SK-N-SH treated with all-trans-retinoic acid at 6 μM for 48 hours (cell line): ENCODE measurements at regions not wholly inside any gene's neighbourhood (a gene's known extent, or its start where the extent isn't known, plus 50 kb on each side); places are given as distances from the start of the nearest gene placed in this dataset.

ENCODE experiments used
- ATAC-seq: fragments of 200-7000 bp; cut with Tn5 transposase; 3 replicates; pipeline ENCODE4 v1.9.1; 2020; ENCODE audit warnings: mild to moderate bottlenecking, moderate library complexity
- ARNTL ChIP-seq: fragments of 450-650 bp; formaldehyde crosslinking; IDR thresholded peaks from 2 replicates; pipeline ENCODE4 v1.5.0; 2020; ENCODE audit warnings: low read depth, mild to moderate bottlenecking, moderate library complexity, borderline replicate concordance
- BACH2 ChIP-seq: fragments of 250-450 bp; sonication (Bioruptor Pico); IDR thresholded peaks from 2 replicates; pipeline ENCODE4 v1.9.0; 2021; ENCODE audit warnings: mild to moderate bottlenecking, borderline replicate concordance
- CSDC2 ChIP-seq: fragments of 250-450 bp; sonication (Bioruptor Pico); IDR thresholded peaks from 2 replicates; pipeline ENCODE4 v1.5.0; 2020; ENCODE audit warnings: mild to moderate bottlenecking, moderate library complexity
- ESRRG ChIP-seq: fragments of 250-450 bp; sonication (Bioruptor Pico); IDR thresholded peaks from 2 replicates; pipeline ENCODE4 v1.6.1; 2021; ENCODE audit warnings: mild to moderate bottlenecking
- GLIS3 ChIP-seq: fragments of 250-450 bp; sonication (Bioruptor Pico); IDR thresholded peaks from 2 replicates; pipeline ENCODE4 v1.5.0; 2020; ENCODE audit warnings: mild to moderate bottlenecking, moderate library complexity
- OSR1 ChIP-seq: fragments of 250-450 bp; sonication (Bioruptor Pico); IDR thresholded peaks from 2 replicates; pipeline ENCODE4 v1.8.0; 2022; ENCODE audit warnings: moderate library complexity, mild to moderate bottlenecking, inconsistent platforms
- PPARA ChIP-seq: fragments of 250-450 bp; sonication (Bioruptor Pico); IDR thresholded peaks from 2 replicates; pipeline ENCODE4 v1.5.0; 2020; ENCODE audit warnings: mild to moderate bottlenecking, borderline replicate concordance
- RARB ChIP-seq: fragments of 250-450 bp; sonication (Bioruptor Pico); IDR thresholded peaks from 2 replicates; pipeline ENCODE4 v1.8.0; 2021; ENCODE audit warnings: mild to moderate bottlenecking, moderate library complexity
- SNAI2 ChIP-seq: fragments of 250-450 bp; sonication (Bioruptor Pico); IDR thresholded peaks from 2 replicates; pipeline ENCODE4 v1.5.0; 2020; ENCODE audit warnings: mild to moderate bottlenecking, moderate library complexity
- TCF4 ChIP-seq: fragments of 250-450 bp; sonication (Bioruptor Pico); IDR thresholded peaks from 2 replicates; pipeline ENCODE4 v1.8.0; 2021; ENCODE audit warnings: mild to moderate bottlenecking, moderate library complexity, borderline replicate concordance
- TOX ChIP-seq: fragments of 250-450 bp; sonication (Bioruptor Pico); IDR thresholded peaks from 2 replicates; pipeline ENCODE4 v1.8.0; 2021; ENCODE audit warnings: mild to moderate bottlenecking, moderate library complexity, borderline replicate concordance
- ZC3H10 ChIP-seq: fragments of 250-450 bp; sonication (Bioruptor Pico); IDR thresholded peaks from 2 replicates; pipeline ENCODE4 v1.5.1; 2021; ENCODE audit warnings: mild to moderate bottlenecking, moderate library complexity
- ZFP3 ChIP-seq: fragments of 250-450 bp; sonication (Bioruptor Pico); IDR thresholded peaks from 2 replicates; pipeline ENCODE4 v1.5.0; 2020; ENCODE audit warnings: mild to moderate bottlenecking, moderate library complexity
- ZFP30 ChIP-seq: fragments of 450-650 bp; formaldehyde crosslinking; IDR thresholded peaks from 2 replicates; pipeline ENCODE4 v1.5.0; 2022; ENCODE audit warnings: mild to moderate bottlenecking, moderate library complexity
- ZNF70 ChIP-seq: fragments of 450-650 bp; formaldehyde crosslinking; IDR thresholded peaks from 2 replicates; pipeline ENCODE4 v1.5.0; 2020; ENCODE audit warnings: mild to moderate bottlenecking, moderate library complexity
- ZNF8 ChIP-seq: fragments of 450-650 bp; formaldehyde crosslinking; IDR thresholded peaks from 2 replicates; pipeline ENCODE4 v1.5.0; 2020; ENCODE audit warnings: mild to moderate bottlenecking, moderate library complexity
- TF ChIP-seq, protein P1 (sequence below): fragments of 250-450 bp; sonication (Bioruptor Pico); IDR thresholded peaks from 2 replicates; pipeline ENCODE4 v1.8.0; 2020; ENCODE audit warnings: mild to moderate bottlenecking, moderate library complexity, borderline replicate concordance
- TF ChIP-seq, protein P2 (sequence below): fragments of 250-450 bp; sonication (Bioruptor Pico); IDR thresholded peaks from 2 replicates; pipeline ENCODE4 v1.5.1; 2020; ENCODE audit warnings: low read depth, mild to moderate bottlenecking, moderate library complexity
- TF ChIP-seq, protein P3 (sequence below): fragments of 250-450 bp; sonication (Bioruptor Pico); IDR thresholded peaks from 2 replicates; pipeline ENCODE4 v1.5.0; 2020; ENCODE audit warnings: mild to moderate bottlenecking, moderate library complexity
- TF ChIP-seq, protein P4 (sequence below): fragments of 250-450 bp; sonication (Bioruptor Pico); IDR thresholded peaks from 2 replicates; pipeline ENCODE4 v1.5.1; 2021; ENCODE audit warnings: mild to moderate bottlenecking, moderate library complexity
- TF ChIP-seq, protein P5 (sequence below): fragments of 250-450 bp; sonication (Bioruptor Pico); IDR thresholded peaks from 2 replicates; pipeline ENCODE4 v1.8.0; 2021; ENCODE audit warnings: low read depth, mild to moderate bottlenecking, moderate library complexity, borderline replicate concordance

DNA sequence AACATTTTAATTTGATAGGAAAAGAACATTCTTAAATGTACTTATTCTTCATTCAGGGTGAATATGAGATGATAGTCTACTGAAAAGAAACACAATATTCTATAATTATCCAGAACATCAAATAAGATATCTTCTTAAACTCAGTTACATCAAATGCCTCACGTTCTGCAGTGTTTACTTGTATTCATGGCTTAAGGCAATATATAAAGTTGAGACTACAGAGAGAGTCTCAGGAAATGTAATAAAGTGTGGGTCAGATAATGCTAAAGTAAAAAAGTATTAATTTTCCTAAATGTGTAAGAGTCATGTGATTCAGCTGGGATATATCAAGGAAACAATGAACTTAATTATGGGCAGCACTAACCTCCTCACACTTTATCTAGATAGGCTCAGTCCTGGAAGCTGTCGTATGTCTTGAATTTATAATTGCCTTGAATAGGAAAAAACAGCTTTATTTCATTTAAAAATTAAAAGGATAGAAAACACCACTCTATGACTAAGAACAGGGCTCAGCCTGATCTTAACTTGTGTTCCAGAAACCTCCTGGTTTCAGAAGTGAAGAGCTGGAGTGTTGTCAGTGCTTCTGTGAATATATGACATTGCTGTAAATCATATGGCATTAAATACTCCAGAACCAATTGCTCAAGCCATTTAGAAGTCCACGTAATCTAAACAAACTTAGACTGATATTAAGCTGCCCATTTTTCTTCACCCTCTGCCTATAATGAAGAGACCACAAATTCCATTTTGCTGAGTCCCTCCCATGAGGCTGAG is 240.2 kb downstream of the FSIP2 start (continued):
- TF ChIP-seq TOX (CRISPR knock-in tag): peak; percentile 55; the same call in 1 of the 2 replicates
- TF ChIP-seq SNAI2 (CRISPR knock-in tag): no peak
- TF ChIP-seq PPARA: no peak
- TF ChIP-seq, protein P1, sequence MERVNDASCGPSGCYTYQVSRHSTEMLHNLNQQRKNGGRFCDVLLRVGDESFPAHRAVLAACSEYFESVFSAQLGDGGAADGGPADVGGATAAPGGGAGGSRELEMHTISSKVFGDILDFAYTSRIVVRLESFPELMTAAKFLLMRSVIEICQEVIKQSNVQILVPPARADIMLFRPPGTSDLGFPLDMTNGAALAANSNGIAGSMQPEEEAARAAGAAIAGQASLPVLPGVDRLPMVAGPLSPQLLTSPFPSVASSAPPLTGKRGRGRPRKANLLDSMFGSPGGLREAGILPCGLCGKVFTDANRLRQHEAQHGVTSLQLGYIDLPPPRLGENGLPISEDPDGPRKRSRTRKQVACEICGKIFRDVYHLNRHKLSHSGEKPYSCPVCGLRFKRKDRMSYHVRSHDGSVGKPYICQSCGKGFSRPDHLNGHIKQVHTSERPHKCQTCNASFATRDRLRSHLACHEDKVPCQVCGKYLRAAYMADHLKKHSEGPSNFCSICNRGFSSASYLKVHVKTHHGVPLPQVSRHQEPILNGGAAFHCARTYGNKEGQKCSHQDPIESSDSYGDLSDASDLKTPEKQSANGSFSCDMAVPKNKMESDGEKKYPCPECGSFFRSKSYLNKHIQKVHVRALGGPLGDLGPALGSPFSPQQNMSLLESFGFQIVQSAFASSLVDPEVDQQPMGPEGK (CRISPR knock-in tag): 0 out of 2 replicates have a peak, but pooled peaks have one; percentile 32
- TF ChIP-seq, protein P2, sequence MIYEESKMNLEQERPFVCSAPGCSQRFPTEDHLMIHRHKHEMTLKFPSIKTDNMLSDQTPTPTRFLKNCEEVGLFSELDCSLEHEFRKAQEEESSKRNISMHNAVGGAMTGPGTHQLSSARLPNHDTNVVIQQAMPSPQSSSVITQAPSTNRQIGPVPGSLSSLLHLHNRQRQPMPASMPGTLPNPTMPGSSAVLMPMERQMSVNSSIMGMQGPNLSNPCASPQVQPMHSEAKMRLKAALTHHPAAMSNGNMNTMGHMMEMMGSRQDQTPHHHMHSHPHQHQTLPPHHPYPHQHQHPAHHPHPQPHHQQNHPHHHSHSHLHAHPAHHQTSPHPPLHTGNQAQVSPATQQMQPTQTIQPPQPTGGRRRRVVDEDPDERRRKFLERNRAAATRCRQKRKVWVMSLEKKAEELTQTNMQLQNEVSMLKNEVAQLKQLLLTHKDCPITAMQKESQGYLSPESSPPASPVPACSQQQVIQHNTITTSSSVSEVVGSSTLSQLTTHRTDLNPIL (CRISPR knock-in tag): no peak
- TF ChIP-seq ZFP3 (CRISPR knock-in tag): no peak
- TF ChIP-seq RARB (CRISPR knock-in tag): no peak
- TF ChIP-seq GLIS3: no peak; the same call in 1 of the 2 replicates

DNA sequence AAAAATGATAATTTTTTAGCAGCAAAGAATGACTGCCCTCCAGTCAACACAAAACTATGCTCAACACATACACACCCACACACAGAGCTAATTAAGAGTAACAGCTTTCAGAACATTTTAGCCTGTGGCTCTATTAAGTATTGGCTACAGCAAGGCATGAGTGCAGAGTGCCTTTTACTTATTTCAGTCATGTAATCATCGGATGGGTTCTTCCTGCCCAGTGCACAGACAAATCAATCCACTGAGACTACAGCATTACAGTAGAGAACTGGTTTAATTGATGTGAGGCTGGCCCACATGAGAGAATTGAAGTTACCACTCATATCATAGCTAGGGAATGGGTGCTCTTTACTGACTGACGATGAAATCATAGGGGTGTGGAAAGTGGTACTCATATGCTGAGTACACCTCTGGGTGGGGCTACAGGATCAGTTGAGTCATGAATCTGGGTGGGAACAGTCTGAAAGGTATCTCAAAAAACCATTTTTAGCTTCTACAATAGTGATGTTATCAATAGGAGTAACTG is 241.0 kb downstream of the FSIP2 start:
- TF ChIP-seq ZNF70 (CRISPR knock-in tag): no peak
- TF ChIP-seq ZFP30 (CRISPR knock-in tag): no peak
- no peak for TF ChIP-seq TOX (CRISPR knock-in tag)
- no peak for TF ChIP-seq BACH2
- no peak for TF ChIP-seq TCF4
- TF ChIP-seq ARNTL: no peak
- TF ChIP-seq ESRRG (CRISPR knock-in tag): no peak
- TF ChIP-seq OSR1 (CRISPR knock-in tag): no peak
- TF ChIP-seq, protein P3, sequence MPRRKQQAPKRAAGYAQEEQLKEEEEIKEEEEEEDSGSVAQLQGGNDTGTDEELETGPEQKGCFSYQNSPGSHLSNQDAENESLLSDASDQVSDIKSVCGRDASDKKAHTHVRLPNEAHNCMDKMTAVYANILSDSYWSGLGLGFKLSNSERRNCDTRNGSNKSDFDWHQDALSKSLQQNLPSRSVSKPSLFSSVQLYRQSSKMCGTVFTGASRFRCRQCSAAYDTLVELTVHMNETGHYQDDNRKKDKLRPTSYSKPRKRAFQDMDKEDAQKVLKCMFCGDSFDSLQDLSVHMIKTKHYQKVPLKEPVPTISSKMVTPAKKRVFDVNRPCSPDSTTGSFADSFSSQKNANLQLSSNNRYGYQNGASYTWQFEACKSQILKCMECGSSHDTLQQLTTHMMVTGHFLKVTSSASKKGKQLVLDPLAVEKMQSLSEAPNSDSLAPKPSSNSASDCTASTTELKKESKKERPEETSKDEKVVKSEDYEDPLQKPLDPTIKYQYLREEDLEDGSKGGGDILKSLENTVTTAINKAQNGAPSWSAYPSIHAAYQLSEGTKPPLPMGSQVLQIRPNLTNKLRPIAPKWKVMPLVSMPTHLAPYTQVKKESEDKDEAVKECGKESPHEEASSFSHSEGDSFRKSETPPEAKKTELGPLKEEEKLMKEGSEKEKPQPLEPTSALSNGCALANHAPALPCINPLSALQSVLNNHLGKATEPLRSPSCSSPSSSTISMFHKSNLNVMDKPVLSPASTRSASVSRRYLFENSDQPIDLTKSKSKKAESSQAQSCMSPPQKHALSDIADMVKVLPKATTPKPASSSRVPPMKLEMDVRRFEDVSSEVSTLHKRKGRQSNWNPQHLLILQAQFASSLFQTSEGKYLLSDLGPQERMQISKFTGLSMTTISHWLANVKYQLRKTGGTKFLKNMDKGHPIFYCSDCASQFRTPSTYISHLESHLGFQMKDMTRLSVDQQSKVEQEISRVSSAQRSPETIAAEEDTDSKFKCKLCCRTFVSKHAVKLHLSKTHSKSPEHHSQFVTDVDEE (CRISPR knock-in tag): no peak
- no peak for TF ChIP-seq ZC3H10 (CRISPR knock-in tag)
- TF ChIP-seq ZNF8: no peak
- TF ChIP-seq CSDC2 (CRISPR knock-in tag): no peak
- TF ChIP-seq RARB (CRISPR knock-in tag): no peak
- TF ChIP-seq SNAI2 (CRISPR knock-in tag): no peak
- TF ChIP-seq, protein P4, sequence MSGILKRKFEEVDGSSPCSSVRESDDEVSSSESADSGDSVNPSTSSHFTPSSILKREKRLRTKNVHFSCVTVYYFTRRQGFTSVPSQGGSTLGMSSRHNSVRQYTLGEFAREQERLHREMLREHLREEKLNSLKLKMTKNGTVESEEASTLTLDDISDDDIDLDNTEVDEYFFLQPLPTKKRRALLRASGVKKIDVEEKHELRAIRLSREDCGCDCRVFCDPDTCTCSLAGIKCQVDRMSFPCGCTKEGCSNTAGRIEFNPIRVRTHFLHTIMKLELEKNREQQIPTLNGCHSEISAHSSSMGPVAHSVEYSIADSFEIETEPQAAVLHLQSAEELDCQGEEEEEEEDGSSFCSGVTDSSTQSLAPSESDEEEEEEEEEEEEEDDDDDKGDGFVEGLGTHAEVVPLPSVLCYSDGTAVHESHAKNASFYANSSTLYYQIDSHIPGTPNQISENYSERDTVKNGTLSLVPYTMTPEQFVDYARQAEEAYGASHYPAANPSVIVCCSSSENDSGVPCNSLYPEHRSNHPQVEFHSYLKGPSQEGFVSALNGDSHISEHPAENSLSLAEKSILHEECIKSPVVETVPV (CRISPR knock-in tag): no peak
- TF ChIP-seq, all 23 proteins: peak for 0
- peak; percentile 56 for ATAC-seq

DNA sequence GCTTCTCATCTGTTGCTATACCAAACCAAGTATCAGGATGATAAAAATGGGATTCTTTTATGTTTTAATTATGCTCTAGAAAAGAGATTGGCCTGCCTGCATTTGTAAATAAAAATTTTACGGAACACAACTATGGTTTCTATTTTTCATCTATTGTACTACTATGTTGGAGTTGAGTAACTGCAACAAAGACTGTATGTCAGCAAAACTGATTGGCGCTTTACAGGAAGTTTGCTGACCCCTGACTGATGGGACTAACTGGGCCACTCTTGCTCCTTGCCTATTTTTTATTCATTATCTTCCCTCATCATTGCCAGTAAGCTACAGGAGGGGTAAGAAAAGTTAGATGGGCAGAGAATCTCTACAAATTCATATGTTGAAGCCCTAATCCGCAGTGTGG is 242.3 kb downstream of the FSIP2 start:
- no peak for ATAC-seq
- TF ChIP-seq, protein P4 (CRISPR knock-in tag): no peak
- TF ChIP-seq ZFP3 (CRISPR knock-in tag) (no peak), BACH2 (no peak), ZNF70 (CRISPR knock-in tag) (no peak), TCF4 (no peak)
- TF ChIP-seq, protein P5, sequence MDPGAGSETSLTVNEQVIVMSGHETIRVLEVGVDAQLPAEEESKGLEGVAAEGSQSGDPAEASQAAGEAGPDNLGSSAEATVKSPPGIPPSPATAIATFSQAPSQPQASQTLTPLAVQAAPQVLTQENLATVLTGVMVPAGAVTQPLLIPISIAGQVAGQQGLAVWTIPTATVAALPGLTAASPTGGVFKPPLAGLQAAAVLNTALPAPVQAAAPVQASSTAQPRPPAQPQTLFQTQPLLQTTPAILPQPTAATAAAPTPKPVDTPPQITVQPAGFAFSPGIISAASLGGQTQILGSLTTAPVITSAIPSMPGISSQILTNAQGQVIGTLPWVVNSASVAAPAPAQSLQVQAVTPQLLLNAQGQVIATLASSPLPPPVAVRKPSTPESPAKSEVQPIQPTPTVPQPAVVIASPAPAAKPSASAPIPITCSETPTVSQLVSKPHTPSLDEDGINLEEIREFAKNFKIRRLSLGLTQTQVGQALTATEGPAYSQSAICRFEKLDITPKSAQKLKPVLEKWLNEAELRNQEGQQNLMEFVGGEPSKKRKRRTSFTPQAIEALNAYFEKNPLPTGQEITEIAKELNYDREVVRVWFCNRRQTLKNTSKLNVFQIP: no peak
